Choroid plexus epithelial cell (primary cell): ENCODE measurements at regions not wholly inside any gene's neighbourhood (a gene's known extent, or its start where the extent isn't known, plus 50 kb on each side); places are given as distances from the start of the nearest gene placed in this dataset.
"Not testable (repeated sequence)": the region's sequence is repeated elsewhere in the genome, so short reads cannot be mapped to it uniquely, and the experiment has no call there.

Experiments
- DNase-seq: peaks from one replicate; pipeline ENCODE4 v3.0.0-alpha.2; 2010; ENCODE audit warnings: low read depth
- H3K4me3 ChIP-seq: 2 replicates; pipeline ENCODE4 v1.5.1; 2011; ENCODE audit warnings: low read depth, mild to moderate bottlenecking, control low read depth, low read length, moderate library complexity
- TF ChIP-seq, protein P1 (sequence below): conservative IDR thresholded peaks from 2 replicates; pipeline ENCODE4 v1.5.1; 2011; ENCODE audit warnings: low read depth, mild to moderate bottlenecking, control low read depth, inconsistent platforms, low read length, moderate library complexity

DNA sequence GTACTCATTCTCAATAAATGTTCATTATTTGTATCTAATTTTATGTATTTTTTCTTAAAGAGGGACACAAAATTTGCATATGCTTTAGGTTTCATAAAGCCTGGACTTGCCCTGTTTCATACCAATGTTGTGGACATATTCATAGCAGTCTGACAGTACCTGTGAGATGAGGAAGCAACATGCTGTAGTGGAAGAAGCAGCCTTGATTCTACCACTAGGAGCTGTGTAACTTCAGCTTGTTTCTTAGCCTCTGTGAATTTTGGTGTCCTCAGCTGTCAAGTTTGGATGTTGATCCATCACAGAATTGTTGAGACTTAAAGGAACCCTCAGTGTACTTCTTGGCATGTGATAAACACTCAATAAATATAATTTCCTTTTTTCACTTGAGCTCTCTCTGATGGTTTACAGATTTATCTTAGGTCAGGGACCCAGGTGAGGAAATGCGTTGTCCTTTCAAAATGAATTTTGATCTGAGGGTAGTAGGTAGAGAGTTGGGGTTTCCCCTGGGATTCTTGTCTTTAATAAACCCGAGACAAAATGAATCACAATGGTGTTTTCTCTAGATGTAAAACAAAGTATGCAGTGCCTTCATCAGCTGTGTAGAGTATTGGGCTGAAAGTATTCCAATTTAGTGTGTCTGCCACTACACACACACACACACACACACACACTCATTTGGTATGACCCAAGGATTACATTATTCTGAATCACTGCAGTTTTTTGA is 152.1 kb downstream of the KCNRG start:
- no peak overlapping the region for H3K4me3 ChIP-seq
- TF ChIP-seq, protein P1, sequence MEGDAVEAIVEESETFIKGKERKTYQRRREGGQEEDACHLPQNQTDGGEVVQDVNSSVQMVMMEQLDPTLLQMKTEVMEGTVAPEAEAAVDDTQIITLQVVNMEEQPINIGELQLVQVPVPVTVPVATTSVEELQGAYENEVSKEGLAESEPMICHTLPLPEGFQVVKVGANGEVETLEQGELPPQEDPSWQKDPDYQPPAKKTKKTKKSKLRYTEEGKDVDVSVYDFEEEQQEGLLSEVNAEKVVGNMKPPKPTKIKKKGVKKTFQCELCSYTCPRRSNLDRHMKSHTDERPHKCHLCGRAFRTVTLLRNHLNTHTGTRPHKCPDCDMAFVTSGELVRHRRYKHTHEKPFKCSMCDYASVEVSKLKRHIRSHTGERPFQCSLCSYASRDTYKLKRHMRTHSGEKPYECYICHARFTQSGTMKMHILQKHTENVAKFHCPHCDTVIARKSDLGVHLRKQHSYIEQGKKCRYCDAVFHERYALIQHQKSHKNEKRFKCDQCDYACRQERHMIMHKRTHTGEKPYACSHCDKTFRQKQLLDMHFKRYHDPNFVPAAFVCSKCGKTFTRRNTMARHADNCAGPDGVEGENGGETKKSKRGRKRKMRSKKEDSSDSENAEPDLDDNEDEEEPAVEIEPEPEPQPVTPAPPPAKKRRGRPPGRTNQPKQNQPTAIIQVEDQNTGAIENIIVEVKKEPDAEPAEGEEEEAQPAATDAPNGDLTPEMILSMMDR = no peak
- no peak for DNase-seq

- TF ChIP-seq, protein P1 = no peak
- H3K4me3 ChIP-seq = no peak overlapping the region
- no peak for DNase-seq
Observed at GRCh38 chr13:50167967-50168366, 152.7 kb downstream of the KCNRG start.

- TF ChIP-seq, protein P1 = no peak
- H3K4me3 ChIP-seq = no peak overlapping the region
- no peak for DNase-seq
Observed at GRCh38 chr13:50168786-50169185, 153.5 kb downstream of the KCNRG start.

DNA sequence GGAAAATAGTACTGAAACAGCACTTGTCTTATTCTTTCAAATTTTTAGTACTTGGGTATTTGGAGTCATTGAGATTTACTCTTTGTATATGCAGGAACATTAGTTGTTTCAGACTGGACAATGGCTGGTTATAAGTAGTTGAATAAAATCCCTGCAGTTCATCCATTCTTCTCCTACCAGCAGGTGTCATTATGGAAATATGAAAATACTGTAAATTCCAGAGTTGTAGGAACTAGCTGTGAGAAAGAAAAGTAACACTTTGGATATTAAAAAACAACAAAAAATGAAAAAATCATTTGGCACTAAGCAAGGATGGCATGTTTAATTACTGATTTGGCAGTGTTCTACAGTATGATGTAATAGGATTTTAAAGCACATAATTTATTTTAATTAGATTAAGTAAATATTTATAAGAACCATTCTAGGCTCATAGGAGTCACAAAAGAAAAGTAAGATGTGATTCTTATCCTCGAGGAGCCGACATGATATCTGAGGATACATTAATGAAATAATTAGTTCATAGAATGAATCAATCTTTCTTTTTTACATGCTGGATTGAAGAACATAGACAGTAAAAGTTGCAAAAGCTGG is 155.3 kb downstream of the KCNRG start:
- DNase-seq = peak; percentile 62
- H3K4me3 ChIP-seq = no peak overlapping the region
- TF ChIP-seq, protein P1 = peak; percentile 57

DNA sequence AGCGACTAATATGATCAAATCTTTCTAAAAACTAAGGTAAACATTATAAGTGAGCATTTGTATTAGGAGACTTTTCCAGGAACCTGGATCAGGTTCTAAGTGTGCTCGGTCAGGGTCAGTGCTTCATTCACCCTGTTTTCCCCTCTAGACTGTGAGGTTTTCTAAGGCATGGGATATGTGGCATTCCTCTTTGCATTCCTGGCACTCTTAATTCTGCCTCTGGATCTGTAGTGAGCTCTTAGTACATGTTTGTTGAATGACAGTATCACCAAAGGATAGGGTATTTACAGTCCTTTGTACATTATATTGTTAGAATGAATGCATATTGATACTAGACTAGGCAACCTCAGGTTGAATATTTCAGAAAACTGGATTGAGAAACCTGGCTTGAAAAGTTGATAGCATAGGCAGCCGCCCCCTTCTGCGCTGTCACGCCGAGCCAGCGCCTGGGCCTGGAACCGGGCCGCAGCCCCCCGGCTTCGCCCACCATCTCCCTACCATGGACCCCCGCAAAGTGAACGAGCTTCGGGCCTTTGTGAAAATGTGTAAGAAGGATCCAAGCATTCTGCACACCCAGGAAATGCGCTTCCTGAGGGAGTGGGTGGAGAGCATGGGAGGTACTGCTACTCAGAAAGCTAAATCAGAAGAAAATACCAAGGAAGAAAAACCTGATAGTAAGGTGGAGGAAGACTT is 156.5 kb downstream of the KCNRG start:
- peak; percentile 28 for DNase-seq
- TF ChIP-seq, protein P1 = no peak
- no peak overlapping the region for H3K4me3 ChIP-seq

- not testable (repeated sequence) for DNase-seq, H3K4me3 ChIP-seq
Observed at GRCh38 chr13:50173045-50173444, 157.8 kb downstream of the KCNRG start.

- no peak overlapping the region for H3K4me3 ChIP-seq
- TF ChIP-seq, protein P1 = no peak
Observed at GRCh38 chr13:50174630-50175029, 159.4 kb downstream of the KCNRG start.

More at GRCh38 chr13:50174630-50175029, 159.4 kb downstream of the KCNRG start:
- DNase-seq = no peak
